Caco-2 (cell line): ENCODE measurements at regions not wholly inside any gene's neighbourhood (a gene's known extent, or its start where the extent isn't known, plus 50 kb on each side); places are given as distances from the start of the nearest gene placed in this dataset.

Source experiments
- BruUV-seq: library from RNA; stranded (reverse); fragments of 400-500 nt; replicated peaks from 2 replicates; lab custom pipeline; 2021; lab: Mats Ljungman, UMichigan
- CTCF ChIA-PET: fragments of 300-600 bp; sonication (Branson Sonifier 250); formaldehyde crosslinking; loops from one replicate; lab custom pipeline; 2022; ENCODE audit warnings: antibody characterized with exemption; lab: Charles Lee
- POLR2A ChIA-PET: fragments of 300-600 bp; sonication (Branson Sonifier 250); formaldehyde crosslinking; loops from one replicate; lab custom pipeline; 2022; ENCODE audit warnings: antibody characterized with exemption; lab: Charles Lee
- DNase-seq, 2 experiments: peaks; one replicate each; pipeline versions ENCODE4 v3.0.0 to v3.0.0-alpha.2; 2020 to 2022
- H3K27me3 ChIP-seq: replicated peaks from 2 replicates; pipeline ENCODE4 v1.6.0; 2011; ENCODE audit warnings: low read length; ENCODE audit not compliant: control insufficient read depth, insufficient read depth
- H3K36me3 ChIP-seq: 2 replicates; pipeline ENCODE4 v1.5.1; 2011; ENCODE audit warnings: low read length; ENCODE audit not compliant: control insufficient read depth, insufficient read depth
- H3K4me1 ChIP-seq: fragments of 250-450 bp; sonication (Bioruptor Pico); 2 replicates; pipeline ENCODE4 v1.5.1; 2020; ENCODE audit warnings: mild to moderate bottlenecking
- H3K4me3 ChIP-seq: 2 replicates; pipeline ENCODE4 v1.5.1; 2011; ENCODE audit warnings: low read depth, mild to moderate bottlenecking, control low read depth, low read length
- H3K9me3 ChIP-seq: fragments of 250-450 bp; sonication (Bioruptor Pico); 2 replicates; pipeline ENCODE4 v1.5.1; 2020; ENCODE audit warnings: mild to moderate bottlenecking, moderate library complexity
- H3K27ac Mint-ChIP-seq: one replicate; pipeline ENCODE4 v1.8.0; 2022; ENCODE audit warnings: mixed read lengths; ENCODE audit not compliant: unreplicated experiment
- H3K27me3 Mint-ChIP-seq: one replicate; pipeline ENCODE4 v1.8.0; 2022; ENCODE audit warnings: mixed read lengths; ENCODE audit not compliant: insufficient read depth, unreplicated experiment
- H3K36me3 Mint-ChIP-seq: one replicate; pipeline ENCODE4 v1.8.0; 2022; ENCODE audit warnings: mild to moderate bottlenecking, mixed read lengths; ENCODE audit not compliant: insufficient read depth, unreplicated experiment
- H3K4me1 Mint-ChIP-seq: one replicate; pipeline ENCODE4 v1.8.0; 2022; ENCODE audit warnings: low read depth, mixed read lengths; ENCODE audit not compliant: unreplicated experiment
- H3K4me3 Mint-ChIP-seq: one replicate; pipeline ENCODE4 v1.8.0; 2022; ENCODE audit warnings: mild to moderate bottlenecking, moderate library complexity, mixed read lengths; ENCODE audit not compliant: unreplicated experiment
- H3K9me3 Mint-ChIP-seq: one replicate; pipeline ENCODE4 v1.8.0; 2022; ENCODE audit warnings: mixed read lengths; ENCODE audit not compliant: unreplicated experiment
- CTCF ChIP-seq, 2 experiments: fragments of 200-600 bp in 1 of 2; IDR thresholded peaks; 1 replicate in 1 of 2; 2 replicates in 1 of 2; pipeline versions ENCODE4 v1.5.1 to v1.8.0; 2011 to 2022; ENCODE audit warnings: antibody characterized with exemption in 1 of 2, control low read depth in 1 of 2, inconsistent platforms in 1 of 2, low read depth in 1 of 2, low read length in 1 of 2, mild to moderate bottlenecking in 1 of 2, moderate library complexity in 1 of 2; ENCODE audit not compliant: insufficient read depth in 1 of 2, severe bottlenecking in 1 of 2, unreplicated experiment in 1 of 2
- intact Hi-C: fragments of 100-400 bp; cut with micrococcal nuclease; formaldehyde crosslinking; loops from one replicate; pipeline ENCODE4 v1.10.0; 2022; ENCODE audit not compliant: unreplicated experiment

- Mint-ChIP-seq H3K9me3 (no peaks in the 10 kb centered on the region), H3K4me3 (no peak overlapping the region), H3K4me1 (no peaks in the 10 kb centered on the region), H3K36me3 (no peaks in the 10 kb centered on the region), H3K27me3 (no peaks in the 10 kb centered on the region), H3K27ac (no peak overlapping the region)
- Histone ChIP-seq H3K9me3 (no peaks in the 10 kb centered on the region), H3K36me3 (no peaks in the 10 kb centered on the region), H3K27me3 (no peaks in the 10 kb centered on the region), H3K4me1 (no peaks in the 10 kb centered on the region), H3K4me3 (no peak overlapping the region)
- ChIA-PET POLR2A (no interaction called here), CTCF (no interaction called here)
- intact Hi-C loops: no loop called here
- no TSS peak for BruUV-seq
- no peak for TF ChIP-seq CTCF (IDR thresholded peaks at IDR 0.05; ENCODE audit: insufficient read depth in 1 of 2, low read depth in 1 of 2, low read length in 1 of 2, severe bottlenecking in 1 of 2, unreplicated experiment in 1 of 2)
- no peak for DNase-seq
Measured at GRCh38 chrX:27057883-27058282, 405.3 kb downstream of the PPP4R3C start.

- H3K4me1 Mint-ChIP-seq: no peaks in the 10 kb centered on the region
- intact Hi-C loops: no loop called here
- BruUV-seq: no TSS peak
Measured at GRCh38 chrX:27039332-27039731, 423.8 kb downstream of the PPP4R3C start.

GRCh38 chrX:27008486-27008885 lies 454.7 kb downstream of the PPP4R3C start:
- Histone ChIP-seq H3K4me1 (no peaks in the 10 kb centered on the region), H3K36me3 (no peaks in the 10 kb centered on the region), H3K27me3 (no peaks in the 10 kb centered on the region), H3K9me3 (no peaks in the 10 kb centered on the region), H3K4me3 (no peak overlapping the region)
- no peak for DNase-seq
- no peak overlapping the region for H3K4me3 Mint-ChIP-seq
- no peak for TF ChIP-seq CTCF (IDR thresholded peaks at IDR 0.05; ENCODE audit: insufficient read depth in 1 of 2, low read depth in 1 of 2, low read length in 1 of 2, severe bottlenecking in 1 of 2, unreplicated experiment in 1 of 2)
- intact Hi-C loops: no loop called here
- BruUV-seq: no TSS peak
- H3K9me3 Mint-ChIP-seq: no peaks in the 10 kb centered on the region
- ChIA-PET POLR2A (no interaction called here), CTCF (no interaction called here)
- H3K4me1 Mint-ChIP-seq: no peaks in the 10 kb centered on the region
- no peak overlapping the region for H3K27ac Mint-ChIP-seq
- no peaks in the 10 kb centered on the region for H3K27me3 Mint-ChIP-seq
- H3K36me3 Mint-ChIP-seq: no peaks in the 10 kb centered on the region

More at GRCh38 chrX:27039332-27039731, 423.8 kb downstream of the PPP4R3C start:
- Histone ChIP-seq H3K27me3 (no peaks in the 10 kb centered on the region), H3K4me1 (no peaks in the 10 kb centered on the region), H3K4me3 (no peak overlapping the region), H3K9me3 (no peaks in the 10 kb centered on the region), H3K36me3 (no peaks in the 10 kb centered on the region)
- no peak for DNase-seq
- H3K27me3 Mint-ChIP-seq: no peaks in the 10 kb centered on the region
- no peaks in the 10 kb centered on the region for H3K36me3 Mint-ChIP-seq
- no peak overlapping the region for H3K4me3 Mint-ChIP-seq
- ChIA-PET CTCF (no interaction called here), POLR2A (no interaction called here)
- no peaks in the 10 kb centered on the region for H3K9me3 Mint-ChIP-seq
- no peak overlapping the region for H3K27ac Mint-ChIP-seq
- no peak for TF ChIP-seq CTCF (IDR thresholded peaks at IDR 0.05; ENCODE audit: insufficient read depth in 1 of 2, low read depth in 1 of 2, low read length in 1 of 2, severe bottlenecking in 1 of 2, unreplicated experiment in 1 of 2)
